ENCODE measurements at regions not wholly inside any gene's neighbourhood (a gene's known extent, or its start where the extent isn't known, plus 50 kb on each side); places are given as distances from the start of the nearest gene placed in this dataset.

DNA sequence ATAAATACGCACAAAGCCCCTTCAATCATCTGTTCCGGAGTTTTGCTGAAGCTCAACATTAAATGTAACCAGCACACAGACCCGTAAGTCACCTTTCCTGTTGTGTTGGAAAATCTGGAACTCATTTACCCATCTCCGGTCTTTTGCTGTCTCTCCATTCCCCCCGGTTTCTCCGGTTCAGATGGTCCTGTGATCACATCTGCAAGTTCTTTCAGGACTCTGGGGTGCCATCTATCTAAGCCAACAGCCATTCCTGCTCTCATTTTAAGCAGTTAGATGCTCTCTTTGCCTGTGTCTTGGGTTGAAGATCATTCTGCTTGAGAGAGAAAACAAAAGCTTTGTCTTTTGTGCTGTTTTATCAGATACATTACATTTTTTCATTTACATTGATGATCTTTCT, 91.7 kb upstream of the TGIF1 start:
- no peaks in the 10 kb centered on the region for H3K36me3 ChIP-seq
- intact Hi-C loops (cut with DNase I): no loop called here
- no peaks in the 10 kb centered on the region for H3K9me3 ChIP-seq
- no peaks in the 10 kb centered on the region for H3K4me1 ChIP-seq
- no peak overlapping the region for H3K27ac ChIP-seq
- no peak for TF ChIP-seq POLR2A (IDR thresholded peaks at IDR 0.05)
- TF ChIP-seq, protein P1, sequence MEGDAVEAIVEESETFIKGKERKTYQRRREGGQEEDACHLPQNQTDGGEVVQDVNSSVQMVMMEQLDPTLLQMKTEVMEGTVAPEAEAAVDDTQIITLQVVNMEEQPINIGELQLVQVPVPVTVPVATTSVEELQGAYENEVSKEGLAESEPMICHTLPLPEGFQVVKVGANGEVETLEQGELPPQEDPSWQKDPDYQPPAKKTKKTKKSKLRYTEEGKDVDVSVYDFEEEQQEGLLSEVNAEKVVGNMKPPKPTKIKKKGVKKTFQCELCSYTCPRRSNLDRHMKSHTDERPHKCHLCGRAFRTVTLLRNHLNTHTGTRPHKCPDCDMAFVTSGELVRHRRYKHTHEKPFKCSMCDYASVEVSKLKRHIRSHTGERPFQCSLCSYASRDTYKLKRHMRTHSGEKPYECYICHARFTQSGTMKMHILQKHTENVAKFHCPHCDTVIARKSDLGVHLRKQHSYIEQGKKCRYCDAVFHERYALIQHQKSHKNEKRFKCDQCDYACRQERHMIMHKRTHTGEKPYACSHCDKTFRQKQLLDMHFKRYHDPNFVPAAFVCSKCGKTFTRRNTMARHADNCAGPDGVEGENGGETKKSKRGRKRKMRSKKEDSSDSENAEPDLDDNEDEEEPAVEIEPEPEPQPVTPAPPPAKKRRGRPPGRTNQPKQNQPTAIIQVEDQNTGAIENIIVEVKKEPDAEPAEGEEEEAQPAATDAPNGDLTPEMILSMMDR (IDR thresholded peaks at IDR 0.05): no peak
- no peak for DNase-seq
- H3K27me3 ChIP-seq: no peaks in the 10 kb centered on the region
- no peak overlapping the region for H3K4me3 ChIP-seq
- WGBS, 2 donors: 80 to 87% methylated on average over 6 of the region's 6 CpGs

DNA sequence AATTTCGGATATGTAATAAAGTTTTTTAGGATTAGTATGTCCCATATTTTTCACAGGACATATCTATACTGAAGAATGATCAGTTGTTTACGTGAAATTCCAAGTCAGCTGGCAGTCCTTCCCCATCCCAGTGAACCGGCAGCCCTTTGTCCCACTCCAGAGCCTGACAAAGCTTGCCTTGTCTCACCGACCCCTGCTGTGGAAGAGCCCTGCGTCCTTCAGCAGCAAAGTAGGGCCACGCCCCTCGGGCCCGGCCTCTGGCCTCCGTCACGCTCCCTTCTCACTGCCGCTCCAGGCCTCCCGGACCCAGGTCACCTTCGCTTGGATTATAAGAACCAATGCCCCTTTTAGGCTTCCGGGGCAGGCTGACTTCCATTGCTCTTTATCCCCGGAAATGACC, 89.8 kb upstream of the TGIF1 start:
- H3K36me3 ChIP-seq: no peaks in the 10 kb centered on the region
- TF ChIP-seq, protein P1 (IDR thresholded peaks at IDR 0.05): no peak
- no peak for TF ChIP-seq POLR2A (IDR thresholded peaks at IDR 0.05)
- intact Hi-C loops (cut with DNase I): no loop called here
- 72 to 84% methylated on average over 8 to 15 of the region's 15 CpGs for WGBS, 2 donors
- H3K27ac ChIP-seq: no peak overlapping the region
- H3K9me3 ChIP-seq: no peaks in the 10 kb centered on the region
- no peak for DNase-seq
- H3K27me3 ChIP-seq: no peaks in the 10 kb centered on the region
- H3K4me1 ChIP-seq: no peaks in the 10 kb centered on the region
- no peak overlapping the region for H3K4me3 ChIP-seq

DNA sequence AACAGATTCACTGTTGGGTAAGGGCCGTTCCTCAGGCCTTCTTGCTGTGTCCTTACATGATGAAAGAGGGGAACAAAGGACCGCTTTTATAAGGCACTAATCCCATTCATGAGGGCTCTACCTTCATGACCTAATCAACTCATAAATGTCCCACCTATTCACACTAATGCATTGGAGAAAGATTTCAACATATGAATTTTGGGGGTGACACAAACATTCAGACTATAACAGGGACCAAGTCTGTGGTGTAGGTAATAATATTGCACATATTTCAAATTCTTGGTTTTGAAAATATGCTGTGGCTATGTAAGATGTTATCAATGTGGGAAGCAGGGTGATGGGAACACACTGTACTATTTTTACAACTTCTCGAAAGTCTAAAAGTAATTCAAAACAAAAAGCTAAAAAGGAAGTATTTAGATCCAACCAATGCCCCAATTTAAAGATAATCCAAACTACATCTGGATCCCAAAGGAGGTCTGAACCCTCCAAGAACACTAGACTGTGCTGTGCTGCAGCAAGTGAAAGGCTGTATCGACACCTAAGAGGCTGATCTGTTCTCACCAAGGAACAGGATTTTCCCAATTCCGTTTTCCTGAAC, 82.4 kb upstream of the TGIF1 start:
- Histone ChIP-seq H3K4me3 (no peak overlapping the region), H3K27me3 (no peaks in the 10 kb centered on the region), H3K27ac (no peak overlapping the region), H3K36me3 (no peaks in the 10 kb centered on the region), H3K4me1 (peaks cover 0 to 11% (median 0%) of the 10 kb centered on the region in 3 donors), H3K9me3 (no peaks in the 10 kb centered on the region)
- TF ChIP-seq POLR2A (IDR thresholded peaks at IDR 0.05): no peak
- TF ChIP-seq, protein P1 (IDR thresholded peaks at IDR 0.05): no peak
- intact Hi-C loops (cut with DNase I): no loop called here
- DNase-seq: no peak
- whole genome bisulfite sequencing, 2 donors: 39 to 48% methylated on average over 5 of the region's 5 CpGs

DNA sequence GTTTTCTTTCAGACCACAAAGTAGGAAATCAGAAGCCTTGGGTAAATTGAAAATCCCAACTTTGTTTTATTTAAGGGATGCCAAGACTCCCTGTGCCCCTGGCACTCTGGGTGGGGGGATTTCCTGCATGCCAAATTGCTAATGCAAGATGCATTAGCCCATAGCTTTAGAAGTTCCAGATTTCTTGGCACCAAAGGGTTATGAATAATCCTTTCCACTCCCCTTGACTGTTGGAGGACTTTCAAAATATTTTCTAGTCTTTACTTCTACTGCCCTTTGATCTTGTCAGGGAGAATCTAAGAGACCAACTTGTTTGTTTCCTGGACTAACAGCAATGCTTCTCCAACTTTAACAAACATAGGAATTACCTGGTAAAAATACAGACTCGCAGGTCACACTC, 81.8 kb upstream of the TGIF1 start:
- no peak for DNase-seq
- Histone ChIP-seq H3K27ac (no peak overlapping the region), H3K27me3 (no peaks in the 10 kb centered on the region), H3K4me3 (no peak overlapping the region), H3K9me3 (no peaks in the 10 kb centered on the region), H3K4me1 (peaks cover 0 to 11% (median 0%) of the 10 kb centered on the region in 3 donors), H3K36me3 (no peaks in the 10 kb centered on the region)
- 13 to 57% methylated on average over 1 of the region's 1 CpG for WGBS, 2 donors
- intact Hi-C loops (cut with DNase I): no loop called here
- no peak for TF ChIP-seq POLR2A (IDR thresholded peaks at IDR 0.05)
- TF ChIP-seq, protein P1 (IDR thresholded peaks at IDR 0.05): no peak

DNA sequence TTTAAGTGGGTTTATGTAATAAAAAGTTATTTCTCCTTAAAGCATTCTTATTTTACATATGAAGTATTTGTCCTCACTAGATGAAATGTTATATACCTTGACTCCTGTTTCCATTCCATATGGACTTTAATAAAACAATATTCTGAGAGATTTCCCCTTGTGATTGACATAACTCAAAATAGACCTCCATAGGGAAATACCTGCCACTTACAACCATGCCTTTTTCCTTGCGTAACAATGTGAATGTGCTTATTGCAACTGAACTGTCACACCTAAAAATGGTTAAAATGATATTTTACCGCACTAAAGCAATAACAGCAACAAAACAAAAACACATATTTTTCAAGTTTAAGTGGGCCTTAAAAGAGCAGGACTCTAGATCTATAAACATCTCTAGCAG, 70.3 kb upstream of the TGIF1 start:
- TF ChIP-seq POLR2A (IDR thresholded peaks at IDR 0.05): no peak
- TF ChIP-seq, protein P1 (IDR thresholded peaks at IDR 0.05): no peak
- Histone ChIP-seq H3K27ac (no peak overlapping the region), H3K4me3 (no peak overlapping the region), H3K4me1 (peaks cover 0 to 6% (median 0%) of the 10 kb centered on the region in 3 donors), H3K27me3 (no peaks in the 10 kb centered on the region), H3K9me3 (no peaks in the 10 kb centered on the region), H3K36me3 (no peaks in the 10 kb centered on the region)
- intact Hi-C loops (cut with DNase I): no loop called here
- 90 to 93% methylated on average over 2 of the region's 2 CpGs for WGBS, 2 donors
- no peak for DNase-seq

Measured in esophagus squamous epithelium (tissue), 5 donors.